DOHH2 (cell line): ENCODE measurements at regions not wholly inside any gene's neighbourhood (a gene's known extent, or its start where the extent isn't known, plus 50 kb on each side); places are given as distances from the start of the nearest gene placed in this dataset.

ENCODE experiments used
- CTCF ChIP-seq: fragments of 200-600 bp; sonication (generic); IDR thresholded peaks from one replicate; pipeline ENCODE4 v1.5.1; 2014; ENCODE audit warnings: antibody characterized with exemption, mild to moderate bottlenecking, low read depth, low read length; ENCODE audit not compliant: poor library complexity, severe bottlenecking
- EZH2phosphoT487 ChIP-seq: fragments of 200-600 bp; sonication (generic); IDR thresholded peaks from 2 replicates; pipeline ENCODE4 v1.6.1; 2017; ENCODE audit warnings: borderline replicate concordance, mild to moderate bottlenecking, antibody characterized with exemption, low read length, moderate library complexity, mixed read lengths

- no peak for TF ChIP-seq CTCF
- no peak for TF ChIP-seq EZH2phosphoT487
Measured at GRCh38 chr6:102686461-102686860, 1293.0 kb downstream of the GRIK2 start.
